Gastroesophageal sphincter (tissue), 3 donors: ENCODE measurements at regions not wholly inside any gene's neighbourhood (a gene's known extent, or its start where the extent isn't known, plus 50 kb on each side); places are given as distances from the start of the nearest gene placed in this dataset.

Experiments used
- CTCF ChIP-seq, 4 experiments: fragments of 200-600 bp in 2 of 4; fragments of 450-650 bp in 2 of 4; sonication (generic) in 1 of 4; IDR thresholded peaks; one replicate each; pipeline ENCODE4 v1.5.1; 2017 to 2019; ENCODE audit warnings: antibody characterized with exemption in 4 of 4, mild to moderate bottlenecking in 2 of 4, moderate library complexity in 2 of 4
- EP300 ChIP-seq: sonication (generic); formaldehyde crosslinking; IDR thresholded peaks from one replicate; pipeline ENCODE4 v1.6.1; 2017; ENCODE audit warnings: antibody characterized with exemption, mild to moderate bottlenecking
- POLR2A ChIP-seq, 2 donors: fragments of 450-650 bp; IDR thresholded peaks; one replicate each; pipeline ENCODE4 v1.6.1; 2017; ENCODE audit warnings: antibody characterized with exemption in 2 of 2, mild to moderate bottlenecking in 2 of 2, moderate library complexity in 1 of 2

- TF ChIP-seq CTCF (IDR thresholded peaks at IDR 0.05) (no peak), POLR2A (IDR thresholded peaks at IDR 0.05) (no peak), EP300 (no peak)
Observed at GRCh38 chr11:97078443-97078842, 688.6 kb downstream of the JRKL start.
